Natural killer cell (primary cell): ENCODE measurements at regions not wholly inside any gene's neighbourhood (a gene's known extent, or its start where the extent isn't known, plus 50 kb on each side); places are given as distances from the start of the nearest gene placed in this dataset.

Source experiments
- ATAC-seq, 3 donors: fragments of 150-1000 bp in 2 of 3; fragments of 200-7000 bp in 1 of 3; cut with Tn5 transposase; 1 replicate in 1 of 3; 2 replicates in 2 of 3; pipeline ENCODE4 v1.10.0; 2021; ENCODE audit warnings: mild to moderate bottlenecking in 2 of 3, moderate library complexity in 2 of 3
- DNase-seq, 2 donors: peaks; one replicate each; pipeline versions ENCODE4 v3.0.0 to v3.0.0-alpha.2; 2013 to 2021; ENCODE audit warnings: mixed read lengths in 1 of 2
- H3K27ac ChIP-seq: one replicate; pipeline ENCODE4 v1.5.1; 2013; ENCODE audit warnings: mild to moderate bottlenecking, low read length
- H3K27me3 ChIP-seq: one replicate; pipeline ENCODE4 v1.6.1; 2013; ENCODE audit warnings: low read length; ENCODE audit not compliant: control insufficient read depth, insufficient read depth
- H3K36me3 ChIP-seq: one replicate; pipeline ENCODE4 v1.6.1; 2013; ENCODE audit warnings: low read length; ENCODE audit not compliant: control insufficient read depth, insufficient read depth
- H3K4me1 ChIP-seq: one replicate; pipeline ENCODE4 v1.6.1; 2013; ENCODE audit warnings: low read length; ENCODE audit not compliant: control insufficient read depth, insufficient read depth
- H3K4me3 ChIP-seq: one replicate; pipeline ENCODE4 v1.5.1; 2013; ENCODE audit warnings: low read length
- H3K9me3 ChIP-seq: one replicate; pipeline ENCODE4 v1.6.1; 2013; ENCODE audit warnings: low read length; ENCODE audit not compliant: control insufficient read depth, insufficient read depth
- H3K27ac Mint-ChIP-seq, 2 donors: one replicate each; pipeline ENCODE4 v1.8.0; 2022; ENCODE audit warnings: mild to moderate bottlenecking in 2 of 2, mixed read lengths in 2 of 2, moderate library complexity in 1 of 2
- H3K27me3 Mint-ChIP-seq, 2 donors: one replicate each; pipeline ENCODE4 v1.8.0; 2022; ENCODE audit warnings: low read depth in 2 of 2, mixed read lengths in 2 of 2
- H3K36me3 Mint-ChIP-seq: one replicate; pipeline ENCODE4 v1.8.0; 2022; ENCODE audit warnings: mixed read lengths
- H3K4me1 Mint-ChIP-seq, 2 donors: one replicate each; pipeline ENCODE4 v1.8.0; 2022; ENCODE audit warnings: mixed read lengths in 2 of 2
- H3K4me3 Mint-ChIP-seq: one replicate; pipeline ENCODE4 v1.8.0; 2022; ENCODE audit warnings: mild to moderate bottlenecking, moderate library complexity, mixed read lengths
- H3K9me3 Mint-ChIP-seq, 2 donors: one replicate each; pipeline ENCODE4 v1.8.0; 2022; ENCODE audit warnings: mixed read lengths in 2 of 2
- WGBS: methylation state at CpG from one replicate; pipeline ENCODE4 v1.1.7; 2013; ENCODE audit warnings: missing lambda C conversion rate; ENCODE audit not compliant: insufficient coverage; 5-methylcytosine and 5-hydroxymethylcytosine counted together
- intact Hi-C: fragments of 100-400 bp; cut with micrococcal nuclease; formaldehyde crosslinking; loops from one replicate; pipeline ENCODE4 v1.14.2; 2022
- TF ChIP-seq, protein P1 (sequence below): fragments of 200-600 bp; IDR thresholded peaks from one replicate; pipeline ENCODE4 v1.8.0; 2022; ENCODE audit warnings: antibody characterized with exemption

GRCh38 chr10:118171861-118172260, 125.1 kb upstream of the RAB11FIP2 start:
- H3K27me3 ChIP-seq = no peaks in the 10 kb centered on the region
- H3K27me3 Mint-ChIP-seq = peaks cover 5 to 46% of the 10 kb centered on the region in 2 donors
- no peak overlapping the region for H3K27ac Mint-ChIP-seq
- TF ChIP-seq, protein P1, sequence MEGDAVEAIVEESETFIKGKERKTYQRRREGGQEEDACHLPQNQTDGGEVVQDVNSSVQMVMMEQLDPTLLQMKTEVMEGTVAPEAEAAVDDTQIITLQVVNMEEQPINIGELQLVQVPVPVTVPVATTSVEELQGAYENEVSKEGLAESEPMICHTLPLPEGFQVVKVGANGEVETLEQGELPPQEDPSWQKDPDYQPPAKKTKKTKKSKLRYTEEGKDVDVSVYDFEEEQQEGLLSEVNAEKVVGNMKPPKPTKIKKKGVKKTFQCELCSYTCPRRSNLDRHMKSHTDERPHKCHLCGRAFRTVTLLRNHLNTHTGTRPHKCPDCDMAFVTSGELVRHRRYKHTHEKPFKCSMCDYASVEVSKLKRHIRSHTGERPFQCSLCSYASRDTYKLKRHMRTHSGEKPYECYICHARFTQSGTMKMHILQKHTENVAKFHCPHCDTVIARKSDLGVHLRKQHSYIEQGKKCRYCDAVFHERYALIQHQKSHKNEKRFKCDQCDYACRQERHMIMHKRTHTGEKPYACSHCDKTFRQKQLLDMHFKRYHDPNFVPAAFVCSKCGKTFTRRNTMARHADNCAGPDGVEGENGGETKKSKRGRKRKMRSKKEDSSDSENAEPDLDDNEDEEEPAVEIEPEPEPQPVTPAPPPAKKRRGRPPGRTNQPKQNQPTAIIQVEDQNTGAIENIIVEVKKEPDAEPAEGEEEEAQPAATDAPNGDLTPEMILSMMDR = no peak
- H3K27ac ChIP-seq = no peak overlapping the region
- no peaks in the 10 kb centered on the region for H3K4me1 ChIP-seq
- no peak for ATAC-seq
- H3K4me3 ChIP-seq = no peak overlapping the region
- DNase-seq = no peak
- intact Hi-C loops = no loop called here
- WGBS = no CpG with 5 or more reads among the region's 1 CpG
- no peak overlapping the region for H3K4me3 Mint-ChIP-seq
- H3K9me3 Mint-ChIP-seq = no peaks in the 10 kb centered on the region
- H3K36me3 ChIP-seq = no peaks in the 10 kb centered on the region
- H3K36me3 Mint-ChIP-seq = no peaks in the 10 kb centered on the region
- H3K4me1 Mint-ChIP-seq = no peaks in the 10 kb centered on the region
- H3K9me3 ChIP-seq = no peaks in the 10 kb centered on the region

GRCh38 chr10:118167056-118167700, 120.4 kb upstream of the RAB11FIP2 start:
- Histone ChIP-seq H3K27me3 (no peaks in the 10 kb centered on the region), H3K4me3 (no peak overlapping the region), H3K27ac (no peak overlapping the region), H3K36me3 (no peaks in the 10 kb centered on the region), H3K9me3 (no peaks in the 10 kb centered on the region), H3K4me1 (no peaks in the 10 kb centered on the region)
- TF ChIP-seq, protein P1 = no peak
- no peak for DNase-seq
- Mint-ChIP-seq H3K27me3 (peaks cover 0 to 23% of the 10 kb centered on the region in 2 donors), H3K27ac (no peak overlapping the region), H3K36me3 (no peaks in the 10 kb centered on the region), H3K9me3 (no peaks in the 10 kb centered on the region), H3K4me3 (no peak overlapping the region), H3K4me1 (no peaks in the 10 kb centered on the region)
- 88% methylated on average over 4 of the region's 4 CpGs for WGBS
- no peak for ATAC-seq
- intact Hi-C loops = no loop called here

DNA sequence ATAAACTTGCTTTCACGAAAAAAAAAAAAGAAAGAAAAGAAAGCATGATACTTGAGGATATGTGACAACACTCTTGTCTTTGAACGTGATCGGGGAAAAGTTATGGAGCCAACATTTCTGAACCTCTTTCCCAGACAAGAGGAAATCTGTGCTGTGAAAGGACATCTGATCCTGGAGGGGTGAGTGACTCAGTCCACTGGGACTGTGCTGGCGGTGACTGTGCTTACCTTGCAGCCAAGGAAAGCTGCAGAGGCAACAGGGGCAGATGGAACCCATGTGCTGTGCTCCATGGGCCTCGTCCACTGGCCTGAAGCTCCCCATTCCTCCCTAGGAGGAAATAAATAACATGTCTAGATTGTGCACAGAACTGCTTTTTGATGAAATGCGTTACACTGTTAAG, 116.5 kb upstream of the RAB11FIP2 start:
- no peak overlapping the region for H3K4me3 Mint-ChIP-seq

More for the DNA sequence above, 116.5 kb upstream of the RAB11FIP2 start:
- H3K27me3 Mint-ChIP-seq = peaks cover 0 to 5% of the 10 kb centered on the region in 2 donors
- intact Hi-C loops = no loop called here
- H3K27ac Mint-ChIP-seq = no peak overlapping the region
- WGBS = 86% methylated on average over 5 of the region's 6 CpGs
- no peaks in the 10 kb centered on the region for H3K36me3 Mint-ChIP-seq
- no peak for ATAC-seq
- DNase-seq = no peak
- H3K27me3 ChIP-seq = no peaks in the 10 kb centered on the region
- H3K4me1 ChIP-seq = no peaks in the 10 kb centered on the region
- no peaks in the 10 kb centered on the region for H3K36me3 ChIP-seq
- H3K4me1 Mint-ChIP-seq = no peaks in the 10 kb centered on the region
- H3K9me3 ChIP-seq = no peaks in the 10 kb centered on the region
- no peak overlapping the region for H3K4me3 ChIP-seq
- H3K9me3 Mint-ChIP-seq = no peaks in the 10 kb centered on the region
- TF ChIP-seq, protein P1 = no peak
- no peak overlapping the region for H3K27ac ChIP-seq
